ENCODE measurements at regions not wholly inside any gene's neighbourhood (a gene's known extent, or its start where the extent isn't known, plus 50 kb on each side); places are given as distances from the start of the nearest gene placed in this dataset.

DNA sequence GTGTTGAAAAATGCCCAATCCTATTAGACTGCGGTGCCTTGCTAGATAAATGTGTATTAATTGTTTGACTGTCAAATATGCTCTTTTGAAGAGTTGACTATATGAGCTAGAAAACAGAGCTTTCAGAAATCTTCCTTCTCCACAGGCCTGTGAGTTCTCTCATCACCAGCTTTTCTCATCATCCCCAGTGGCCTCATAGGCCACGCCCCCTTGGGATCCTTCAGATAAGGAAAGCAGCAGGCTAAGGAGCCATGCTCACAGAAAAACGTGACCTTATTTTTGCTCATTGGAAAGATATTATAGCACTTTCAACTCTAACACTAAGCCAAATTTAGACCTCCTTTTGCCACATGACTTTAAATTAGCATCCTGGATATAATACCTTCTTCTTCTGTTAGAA is 514.4 kb upstream of the ARRDC4 start:
- TF ChIP-seq, protein P1, sequence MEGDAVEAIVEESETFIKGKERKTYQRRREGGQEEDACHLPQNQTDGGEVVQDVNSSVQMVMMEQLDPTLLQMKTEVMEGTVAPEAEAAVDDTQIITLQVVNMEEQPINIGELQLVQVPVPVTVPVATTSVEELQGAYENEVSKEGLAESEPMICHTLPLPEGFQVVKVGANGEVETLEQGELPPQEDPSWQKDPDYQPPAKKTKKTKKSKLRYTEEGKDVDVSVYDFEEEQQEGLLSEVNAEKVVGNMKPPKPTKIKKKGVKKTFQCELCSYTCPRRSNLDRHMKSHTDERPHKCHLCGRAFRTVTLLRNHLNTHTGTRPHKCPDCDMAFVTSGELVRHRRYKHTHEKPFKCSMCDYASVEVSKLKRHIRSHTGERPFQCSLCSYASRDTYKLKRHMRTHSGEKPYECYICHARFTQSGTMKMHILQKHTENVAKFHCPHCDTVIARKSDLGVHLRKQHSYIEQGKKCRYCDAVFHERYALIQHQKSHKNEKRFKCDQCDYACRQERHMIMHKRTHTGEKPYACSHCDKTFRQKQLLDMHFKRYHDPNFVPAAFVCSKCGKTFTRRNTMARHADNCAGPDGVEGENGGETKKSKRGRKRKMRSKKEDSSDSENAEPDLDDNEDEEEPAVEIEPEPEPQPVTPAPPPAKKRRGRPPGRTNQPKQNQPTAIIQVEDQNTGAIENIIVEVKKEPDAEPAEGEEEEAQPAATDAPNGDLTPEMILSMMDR (IDR thresholded peaks at IDR 0.05): no peak

DNA sequence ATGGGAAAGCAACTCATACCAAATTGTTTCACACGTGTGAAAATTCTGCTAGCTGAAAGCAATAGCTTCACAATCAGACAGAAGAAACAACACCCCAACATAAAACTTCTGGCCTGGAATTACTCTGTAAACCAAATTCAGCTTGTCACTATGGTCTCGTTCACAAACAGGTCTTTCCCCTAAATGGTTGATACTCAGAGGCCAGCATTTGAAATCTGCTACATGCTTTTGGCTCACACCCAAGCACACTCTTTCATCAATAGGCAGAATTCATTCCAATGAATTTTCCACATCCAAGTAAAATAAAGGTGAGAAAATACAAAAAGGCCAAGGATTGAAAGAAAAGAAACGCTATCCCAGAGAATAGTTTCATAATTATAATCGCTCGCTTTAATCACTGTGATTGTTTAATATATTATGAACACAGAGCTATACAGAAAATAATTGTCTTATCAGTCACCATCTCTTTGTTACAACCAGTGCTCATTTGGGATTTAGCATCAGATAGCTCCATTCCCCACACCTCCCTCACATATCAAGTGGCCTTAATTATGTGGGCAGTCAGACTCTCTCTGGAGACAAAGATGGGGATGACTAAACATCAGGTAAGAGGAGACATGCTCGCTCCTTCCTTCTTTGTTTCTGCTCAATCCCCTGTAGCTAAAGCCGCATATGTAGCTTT is 503.8 kb upstream of the ARRDC4 start:
- TF ChIP-seq, protein P1 (IDR thresholded peaks at IDR 0.05): no peak

DNA sequence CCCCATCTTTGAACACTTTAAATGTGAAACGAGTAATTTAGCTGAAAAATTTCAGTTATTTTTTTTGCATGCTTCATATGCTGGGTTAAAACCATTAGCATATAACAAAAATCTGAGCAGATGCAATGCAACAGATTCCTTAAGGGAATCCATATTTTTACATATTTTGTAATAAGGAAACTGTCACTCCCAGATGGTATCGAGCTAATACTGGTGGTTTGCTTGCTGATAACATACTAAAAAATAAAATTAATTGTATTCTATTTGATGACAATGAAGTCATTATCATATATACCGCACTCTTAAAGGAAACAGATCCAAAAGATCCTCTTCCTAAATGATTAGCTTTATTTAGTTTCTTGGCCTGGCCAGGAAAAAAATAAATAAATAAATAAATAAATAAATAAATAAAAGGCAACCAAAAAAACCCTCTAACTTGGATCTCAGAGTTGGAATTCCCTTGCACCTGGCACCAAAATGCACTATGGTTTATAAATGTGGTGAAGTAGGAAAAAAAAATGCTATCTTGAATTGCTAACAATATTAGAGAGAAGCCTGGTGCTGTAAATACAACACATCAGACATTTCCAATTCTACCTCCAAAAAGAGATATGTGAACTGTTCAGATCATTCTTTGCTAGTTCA is 503.2 kb upstream of the ARRDC4 start:
- TF ChIP-seq, protein P1 (IDR thresholded peaks at IDR 0.05): no peak

DNA sequence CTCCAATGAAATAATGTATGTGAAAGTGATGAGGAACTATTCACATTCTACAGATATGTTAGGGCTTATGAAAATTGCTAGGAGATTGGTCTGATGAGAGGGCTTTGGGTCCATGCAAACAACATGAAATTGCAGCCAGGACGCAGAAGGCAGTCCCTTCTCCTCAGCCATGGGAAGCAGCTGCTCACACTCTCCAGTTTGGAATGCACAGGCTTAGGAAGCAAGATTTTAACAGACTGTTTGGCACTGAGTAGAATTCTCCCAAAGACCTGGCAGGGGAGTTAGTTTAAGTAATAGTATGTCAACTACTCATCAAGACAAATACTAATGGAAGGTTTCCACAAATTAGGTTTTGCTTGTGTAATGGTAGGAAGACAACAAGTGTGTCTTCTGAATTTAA is 500.7 kb upstream of the ARRDC4 start:
- TF ChIP-seq, protein P1 (IDR thresholded peaks at IDR 0.05): no peak

DNA sequence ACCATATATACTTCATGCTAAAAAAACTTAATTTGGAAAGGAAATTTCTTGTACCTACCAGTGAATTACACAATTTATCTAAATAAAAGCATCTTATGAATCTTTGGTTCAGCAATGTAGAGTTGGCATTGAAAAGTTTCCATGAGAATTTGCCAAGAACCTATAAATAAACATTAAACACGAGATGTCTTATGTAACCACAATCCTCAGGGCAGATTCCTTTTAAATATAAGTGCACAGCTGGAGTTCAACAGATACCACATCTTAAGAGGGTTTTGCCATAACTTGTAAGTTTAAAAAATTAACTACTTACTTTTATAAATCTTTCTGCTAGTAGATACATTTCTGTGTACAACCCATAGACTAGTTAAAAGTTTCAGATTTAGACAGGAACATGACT is 499.3 kb upstream of the ARRDC4 start:
- TF ChIP-seq, protein P1 (IDR thresholded peaks at IDR 0.05): no peak

DNA sequence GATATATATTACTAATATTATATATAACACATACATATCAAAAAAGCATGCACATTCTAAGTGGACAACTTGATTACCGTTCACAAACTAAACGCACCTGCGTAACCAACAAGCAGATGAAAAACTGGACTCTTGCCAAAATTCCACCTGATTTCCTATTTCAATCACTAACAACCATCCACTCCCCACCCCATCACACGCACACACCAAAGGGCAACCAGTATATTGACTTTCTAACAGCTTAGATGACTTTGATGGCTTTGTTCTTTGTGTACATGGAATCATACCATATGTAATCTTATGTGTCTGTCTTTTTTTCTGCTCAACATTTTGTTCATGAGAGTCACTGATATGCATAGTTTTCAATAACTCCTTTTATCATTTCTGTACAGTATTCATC is 496.8 kb upstream of the ARRDC4 start:
- TF ChIP-seq, protein P1 (IDR thresholded peaks at IDR 0.05): no peak

DNA sequence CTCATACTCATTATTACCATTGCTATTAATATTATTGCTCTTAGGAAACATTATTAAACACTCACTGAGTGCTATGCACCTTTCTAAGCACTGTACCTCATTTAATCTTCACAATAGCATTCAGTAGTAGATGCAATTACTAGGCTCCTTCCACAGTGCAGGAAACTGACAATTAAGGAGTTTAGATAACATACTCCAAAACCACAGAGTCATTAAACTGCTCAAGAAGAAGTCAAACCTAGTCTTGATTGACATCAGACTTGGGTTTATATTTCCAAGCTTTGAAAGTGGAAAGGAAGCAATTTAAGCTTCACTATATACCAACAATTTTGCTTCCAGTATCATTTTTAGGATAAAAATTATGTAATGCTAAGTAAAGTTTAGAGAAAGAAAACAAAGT is 490.1 kb upstream of the ARRDC4 start:
- TF ChIP-seq, protein P1 (IDR thresholded peaks at IDR 0.05): no peak

Data from LNCAP (cell line).